T-helper 2 cell (primary cell): ENCODE measurements at regions not wholly inside any gene's neighbourhood (a gene's known extent, or its start where the extent isn't known, plus 50 kb on each side); places are given as distances from the start of the nearest gene placed in this dataset.

ENCODE experiments used
- DNase-seq, 5 experiments: peaks; one replicate each; pipeline versions ENCODE4 v3.0.0 to v3.0.0-alpha.2; 2012 to 2022

DNA sequence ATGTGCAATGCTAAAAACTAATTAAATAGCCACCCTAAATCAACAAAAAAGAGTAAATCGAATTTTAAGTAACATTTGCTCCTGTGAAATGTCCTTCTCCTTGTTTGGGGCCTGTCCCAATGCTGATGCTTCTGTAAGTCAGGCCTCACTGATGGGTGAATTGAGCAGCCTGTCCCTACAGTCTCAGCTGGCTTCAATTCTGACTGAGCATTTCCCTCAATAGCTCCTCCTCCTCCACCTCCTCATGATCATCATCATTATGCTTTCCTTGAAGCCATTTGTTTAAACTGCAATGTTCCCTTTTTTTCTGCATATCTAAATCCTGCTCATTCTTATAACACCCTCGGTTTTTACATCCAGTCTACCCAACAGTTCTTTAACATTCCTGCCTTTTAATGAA is 137.2 kb upstream of the CELF4 start:
- no peak for DNase-seq

DNA sequence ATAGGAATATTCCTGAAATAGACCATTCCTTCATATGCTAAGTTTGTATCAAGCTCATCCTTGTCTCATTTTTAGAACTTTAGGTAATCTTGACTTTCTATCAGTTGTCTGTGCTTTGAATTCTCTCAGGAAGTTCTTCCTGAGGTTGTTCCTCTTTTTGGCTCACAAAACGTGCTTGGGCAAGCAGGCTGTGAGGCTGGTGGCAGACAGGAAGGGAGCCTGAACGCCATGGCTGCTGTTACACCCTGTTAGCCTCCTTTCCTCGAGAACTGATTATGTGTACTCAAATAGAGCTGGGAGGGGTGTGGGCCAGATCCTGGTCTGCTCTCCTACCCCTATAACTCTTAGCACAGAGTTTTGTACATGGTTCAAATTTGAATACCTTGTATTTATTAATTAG is 136.4 kb upstream of the CELF4 start:
- DNase-seq, result no peak

DNA sequence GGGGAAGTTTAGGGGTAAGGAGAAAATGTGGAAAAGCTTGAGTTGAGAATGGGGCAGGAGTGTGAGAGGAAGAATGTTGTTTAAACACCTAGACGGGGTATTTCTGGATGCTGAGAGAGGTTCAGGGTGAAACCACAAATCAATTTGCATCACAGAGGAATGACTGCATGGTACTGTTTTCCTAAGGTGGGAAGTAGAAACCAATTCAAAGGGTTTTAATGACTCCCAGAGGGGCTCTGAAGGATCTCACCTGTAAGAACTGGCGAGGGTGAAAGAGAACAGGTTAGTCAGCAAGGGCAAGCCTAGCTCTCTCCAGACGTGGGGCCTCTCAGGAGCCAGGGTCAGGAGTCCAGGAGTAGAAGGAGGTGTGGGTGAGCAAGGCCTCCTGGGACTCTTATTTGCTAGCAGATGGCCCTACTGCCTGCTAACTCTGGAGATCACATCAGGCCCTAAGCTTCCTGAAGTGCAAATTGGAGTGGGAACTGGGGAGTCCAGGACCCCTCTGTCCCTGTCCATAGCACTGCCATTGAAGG is 133.0 kb upstream of the CELF4 start:
- no peak for DNase-seq

DNA sequence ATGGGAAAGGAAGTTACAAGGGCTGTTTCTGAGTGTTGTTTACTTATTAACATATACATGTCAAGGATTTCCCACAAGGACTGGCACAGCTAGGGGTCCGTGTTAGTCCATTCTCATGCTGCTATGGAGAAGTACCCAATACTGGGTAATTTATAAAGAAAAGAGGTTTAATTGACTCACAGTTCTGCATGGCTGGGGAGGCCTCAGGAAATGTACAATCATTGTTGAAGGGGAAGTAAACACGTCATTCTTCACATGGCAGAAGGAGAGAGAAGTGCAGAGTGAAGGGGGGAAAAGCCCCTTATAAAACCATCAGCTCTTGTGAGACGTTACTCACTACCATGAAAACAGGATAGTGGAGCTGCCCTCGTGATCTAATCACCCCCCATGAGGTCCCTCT is 128.9 kb upstream of the CELF4 start:
- no peak for DNase-seq

DNA sequence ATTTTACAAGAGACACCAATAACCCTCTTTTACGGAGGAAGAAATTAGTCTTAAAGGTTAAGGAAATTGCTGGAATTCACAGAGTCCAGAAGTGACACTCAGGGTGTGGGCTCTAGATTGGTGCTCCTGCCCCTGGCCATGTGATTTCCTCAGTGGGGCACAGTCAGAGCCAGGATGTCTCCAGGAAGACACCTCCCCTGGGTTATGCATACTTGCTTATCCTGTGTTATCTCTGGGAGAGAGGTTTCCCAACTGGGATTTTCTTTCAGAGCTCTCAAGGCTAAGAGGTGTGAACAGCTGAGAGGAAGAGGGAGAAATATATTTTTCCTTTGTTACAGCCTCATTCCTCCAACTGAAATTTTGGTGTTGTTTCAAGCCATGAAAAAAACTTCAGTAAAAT is 125.6 kb upstream of the CELF4 start:
- no peak for DNase-seq

DNA sequence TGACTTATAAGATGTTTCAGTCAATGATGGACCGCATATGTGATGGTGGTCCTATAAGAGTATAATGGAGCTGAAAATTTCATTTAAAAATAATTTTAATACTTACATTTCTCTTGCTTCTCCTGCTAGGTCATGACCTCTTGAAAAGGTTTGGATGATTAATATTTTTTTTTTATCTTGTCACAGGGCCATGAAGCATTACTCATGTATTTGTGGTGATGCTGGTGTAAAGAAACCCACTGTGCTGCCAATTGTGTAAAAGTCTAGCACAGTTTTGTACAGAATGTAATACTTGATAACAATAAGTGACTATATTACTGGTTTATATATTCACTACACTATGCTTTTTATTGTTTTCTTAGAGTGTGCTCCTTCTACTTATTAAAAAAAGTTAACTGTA is 124.2 kb upstream of the CELF4 start:
- DNase-seq, result no peak

DNA sequence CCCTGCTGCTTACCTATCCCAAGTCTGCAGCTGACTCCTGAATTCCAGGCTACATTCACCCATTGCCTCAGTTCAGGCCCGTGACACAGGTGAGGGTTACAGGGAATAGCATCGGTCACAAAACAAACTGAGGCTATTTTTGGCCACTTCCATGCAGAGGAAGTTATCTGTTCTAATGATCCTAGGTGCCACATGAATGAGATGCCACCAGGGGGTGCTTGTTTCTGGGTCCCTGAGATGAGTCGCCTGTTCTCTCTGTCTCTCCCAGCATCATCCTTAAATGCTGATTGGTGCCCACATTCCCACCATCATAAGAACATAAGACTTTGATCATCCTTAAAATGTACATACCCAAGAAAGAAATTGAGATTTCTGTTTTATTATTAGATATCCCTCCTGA is 119.0 kb upstream of the CELF4 start:
- no peak for DNase-seq

DNA sequence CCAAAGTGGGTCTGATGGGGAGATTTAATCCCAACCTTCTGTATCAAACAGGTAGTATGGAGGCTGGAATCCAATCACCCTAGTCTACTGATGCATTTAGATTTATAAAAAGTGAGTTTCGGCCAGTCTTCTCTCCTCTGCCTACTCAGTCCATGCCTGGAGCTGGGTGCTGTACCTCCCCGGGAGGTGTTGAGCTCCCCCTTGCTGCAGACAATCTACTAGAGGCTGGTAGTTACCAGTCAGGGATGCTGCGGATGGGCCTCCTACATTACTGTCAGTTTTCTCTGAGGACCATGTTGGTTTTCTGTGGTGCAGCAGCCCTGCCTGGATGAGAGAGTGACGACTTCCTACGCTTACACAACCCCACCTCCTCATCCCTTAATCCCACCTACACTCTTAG is 118.6 kb upstream of the CELF4 start:
- DNase-seq, result no peak

DNA sequence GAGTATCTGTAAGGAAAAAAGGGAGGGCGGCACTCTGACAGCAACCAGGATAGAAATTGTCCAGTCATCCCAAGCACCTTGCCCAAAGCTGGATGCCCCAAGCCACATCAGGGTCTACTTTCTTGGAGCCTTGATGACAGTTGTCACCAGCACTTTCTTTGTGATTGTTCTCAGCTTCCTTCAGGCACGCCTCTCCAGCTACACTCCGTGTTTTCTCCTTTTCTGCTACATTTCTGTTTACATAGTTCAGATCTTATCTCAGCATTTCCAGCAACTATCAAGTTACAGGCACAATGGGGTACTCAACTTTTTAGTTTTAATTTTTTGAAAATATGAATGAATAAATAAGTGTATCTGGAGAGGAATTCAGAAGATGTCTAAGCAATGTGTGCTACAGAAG is 115.3 kb upstream of the CELF4 start:
- no peak for DNase-seq

DNA sequence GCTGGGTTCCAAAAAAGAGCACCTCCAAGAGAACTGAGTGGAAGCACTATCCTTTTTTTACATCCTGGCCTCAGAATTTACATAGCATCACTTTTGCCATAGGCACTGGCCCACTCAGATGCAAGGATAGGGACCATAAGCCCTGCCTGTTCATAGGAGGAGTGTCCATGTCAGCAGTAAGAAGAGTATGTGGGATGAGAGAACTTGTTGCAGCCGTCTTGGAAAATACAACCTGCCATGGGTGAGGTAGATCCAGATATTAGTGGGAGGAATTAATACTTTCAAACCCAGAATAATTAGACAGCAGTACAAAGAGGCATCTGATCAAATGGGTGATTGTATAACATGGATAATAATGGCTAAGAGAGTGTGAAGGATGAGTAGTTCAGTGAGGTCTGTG is 110.7 kb upstream of the CELF4 start:
- DNase-seq, result no peak

DNA sequence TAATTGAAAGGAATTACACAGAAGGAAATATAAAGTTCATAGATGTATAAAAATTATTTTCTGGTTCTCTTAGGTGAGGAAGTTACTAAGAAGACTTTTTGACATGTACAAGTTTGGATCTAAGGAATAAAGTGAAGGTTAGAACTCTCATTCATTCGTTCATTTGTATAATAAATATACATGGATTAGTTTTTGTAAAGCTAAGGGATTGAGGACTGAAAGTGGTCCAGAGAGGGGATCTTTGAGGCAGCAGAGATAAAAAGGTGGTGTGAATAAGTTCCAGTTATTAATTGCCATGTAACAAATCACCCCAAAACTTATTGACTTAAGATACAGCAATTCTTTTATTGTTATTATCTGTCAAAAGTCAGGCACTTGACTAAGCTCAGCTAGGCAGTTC is 110.1 kb upstream of the CELF4 start:
- DNase-seq, result no peak

DNA sequence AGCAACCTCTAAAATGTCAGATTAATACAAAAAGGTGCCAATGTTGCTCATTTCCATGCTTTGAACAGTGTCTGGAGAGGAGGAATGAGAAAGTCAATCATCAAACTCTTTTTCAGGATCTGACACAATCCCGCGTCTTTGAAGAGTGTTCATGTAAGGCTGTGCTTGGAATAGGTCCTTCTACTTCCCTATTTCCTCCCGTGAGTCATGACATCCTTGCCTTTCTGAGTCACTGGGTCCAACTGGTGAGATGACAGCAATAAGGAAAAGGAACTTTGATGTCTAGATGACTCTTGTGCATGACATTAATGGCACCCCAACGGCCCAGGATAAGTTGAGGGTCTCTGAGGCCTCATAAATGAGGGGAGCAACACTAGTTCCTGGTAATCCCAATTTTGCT is 109.0 kb upstream of the CELF4 start:
- no peak for DNase-seq

DNA sequence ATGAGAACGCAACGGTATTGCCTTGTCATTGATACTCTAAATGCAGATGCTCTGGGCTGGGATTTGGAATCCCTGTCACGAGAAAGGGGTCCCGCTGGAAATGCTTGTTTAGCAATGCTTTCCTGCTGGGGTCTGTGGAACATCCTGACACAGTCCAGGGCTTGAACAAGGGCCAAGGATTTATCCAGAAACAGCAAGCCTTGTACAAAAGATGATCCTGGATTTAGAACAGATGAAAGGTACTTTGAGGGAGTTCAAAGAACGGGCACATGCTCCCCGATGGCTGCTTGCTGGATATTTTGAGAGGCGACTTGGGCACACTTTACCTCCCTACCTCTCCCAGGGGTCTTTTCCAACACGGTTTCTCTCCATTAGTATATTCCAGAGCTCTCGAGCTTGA is 108.1 kb upstream of the CELF4 start:
- DNase-seq, result no peak

DNA sequence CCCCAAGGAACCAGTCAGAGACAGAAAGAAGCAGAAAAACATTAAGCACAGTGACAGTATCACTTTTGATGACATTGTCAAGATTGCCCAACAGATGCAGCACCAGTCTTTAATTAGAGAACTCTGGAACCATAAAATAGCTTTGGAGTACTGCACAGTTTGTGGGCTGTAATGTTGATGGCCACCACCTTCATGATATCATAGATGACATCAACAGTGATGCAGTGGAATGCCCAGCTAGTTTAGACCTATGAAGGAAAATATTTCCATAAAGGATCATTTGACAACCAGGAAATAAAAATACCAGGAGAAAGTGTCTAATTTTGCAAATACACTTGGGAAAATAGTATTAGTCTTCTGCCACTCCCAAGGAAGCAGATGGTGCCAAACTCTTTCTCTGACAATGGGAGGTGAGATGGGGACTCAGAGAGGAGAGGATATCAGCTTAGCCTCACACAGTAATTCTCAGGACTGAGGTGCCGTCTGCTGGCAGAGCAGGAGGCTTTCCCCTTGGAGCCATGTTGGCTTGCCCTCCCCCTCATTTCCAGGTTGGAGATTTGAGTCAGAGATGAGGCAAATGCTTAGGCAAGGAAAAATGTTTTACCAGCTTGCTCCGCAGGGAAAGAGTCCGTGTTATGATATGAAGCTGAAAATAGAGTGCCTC is 107.5 kb upstream of the CELF4 start:
- DNase-seq, result no peak

DNA sequence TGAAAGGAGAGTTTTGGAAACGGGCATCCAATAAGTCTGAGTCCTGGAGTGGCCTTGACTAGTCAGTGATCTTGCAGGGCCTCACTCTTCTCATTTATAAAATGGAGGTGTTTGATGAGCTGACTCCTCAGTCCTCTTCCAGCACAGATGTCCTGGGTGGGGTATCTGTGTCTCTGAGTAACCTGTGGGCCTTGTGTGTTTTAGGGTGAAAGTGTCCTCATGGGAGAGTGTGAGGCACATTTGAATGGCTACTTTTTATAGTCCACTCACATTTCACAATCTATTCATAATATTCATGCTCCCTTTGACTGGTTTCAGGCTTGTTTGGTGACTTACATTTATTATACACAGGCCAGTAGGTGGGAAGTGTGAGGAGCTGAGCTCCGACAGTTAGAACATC is 106.4 kb upstream of the CELF4 start:
- no peak for DNase-seq

DNA sequence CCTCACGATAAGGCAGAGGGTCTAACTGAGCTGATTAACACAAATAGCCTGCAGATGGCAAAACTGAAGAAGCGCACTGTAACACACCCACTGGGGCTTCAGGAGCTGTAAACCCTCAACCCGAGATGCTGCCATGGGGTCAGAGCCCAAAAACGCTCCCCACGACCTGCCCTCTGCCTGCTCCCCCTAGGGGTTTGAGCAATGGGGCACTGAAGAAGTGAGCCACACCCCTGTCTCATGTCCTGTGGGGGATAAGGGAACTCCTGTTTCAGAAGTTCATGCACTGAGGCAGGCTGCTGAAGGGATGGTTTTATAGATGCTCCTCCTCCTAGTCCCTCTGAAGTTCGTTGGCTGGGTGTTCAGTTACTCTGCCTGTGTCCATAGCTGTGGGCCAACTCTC is 105.9 kb upstream of the CELF4 start:
- DNase-seq, result no peak

DNA sequence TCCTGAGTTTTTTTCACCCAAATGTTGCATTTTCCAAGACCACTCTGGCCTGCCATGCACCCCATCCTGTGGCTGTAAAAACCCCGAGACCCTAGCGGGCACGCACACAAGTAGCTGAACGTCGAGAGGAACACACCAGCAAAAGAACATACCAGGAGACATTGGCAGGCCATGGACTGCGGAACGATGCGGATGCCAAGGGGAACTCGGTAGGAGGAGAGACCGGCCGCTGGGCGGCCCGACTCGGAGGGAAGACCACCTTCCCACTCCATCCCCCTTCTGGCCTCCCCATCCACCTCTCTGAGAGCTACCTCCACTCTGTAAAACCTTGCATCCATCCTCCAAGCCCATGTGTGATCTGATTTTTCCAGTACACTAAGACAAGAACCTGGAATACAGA is 105.5 kb upstream of the CELF4 start:
- DNase-seq, result no peak

DNA sequence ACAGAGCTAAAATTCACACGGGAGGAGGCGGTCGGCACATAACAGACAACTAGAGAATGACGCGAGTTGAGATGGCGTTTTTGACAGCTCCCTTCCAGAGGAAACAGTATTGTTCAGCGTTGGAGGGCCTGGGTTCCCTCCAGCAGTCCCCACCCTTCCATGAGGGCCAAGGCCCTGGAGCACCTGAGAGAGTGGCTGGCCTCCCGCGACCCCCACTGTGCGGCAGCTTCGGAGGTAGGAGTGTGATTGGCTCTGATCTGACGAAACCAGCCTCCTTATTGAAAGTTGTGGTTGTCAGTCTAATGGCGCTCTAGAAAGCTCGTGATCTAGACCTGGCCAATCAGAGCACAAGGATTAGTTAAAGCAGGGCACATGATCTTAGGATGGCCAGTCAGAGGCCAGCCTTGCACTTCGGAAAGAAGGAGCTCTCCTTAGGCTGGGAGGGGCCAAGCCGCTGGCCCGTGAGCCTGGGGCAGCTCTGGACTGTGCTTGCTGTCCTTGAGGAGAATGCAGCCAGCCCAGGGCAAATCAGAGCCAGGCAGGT is 104.5 kb upstream of the CELF4 start:
- DNase-seq, result no peak

DNA sequence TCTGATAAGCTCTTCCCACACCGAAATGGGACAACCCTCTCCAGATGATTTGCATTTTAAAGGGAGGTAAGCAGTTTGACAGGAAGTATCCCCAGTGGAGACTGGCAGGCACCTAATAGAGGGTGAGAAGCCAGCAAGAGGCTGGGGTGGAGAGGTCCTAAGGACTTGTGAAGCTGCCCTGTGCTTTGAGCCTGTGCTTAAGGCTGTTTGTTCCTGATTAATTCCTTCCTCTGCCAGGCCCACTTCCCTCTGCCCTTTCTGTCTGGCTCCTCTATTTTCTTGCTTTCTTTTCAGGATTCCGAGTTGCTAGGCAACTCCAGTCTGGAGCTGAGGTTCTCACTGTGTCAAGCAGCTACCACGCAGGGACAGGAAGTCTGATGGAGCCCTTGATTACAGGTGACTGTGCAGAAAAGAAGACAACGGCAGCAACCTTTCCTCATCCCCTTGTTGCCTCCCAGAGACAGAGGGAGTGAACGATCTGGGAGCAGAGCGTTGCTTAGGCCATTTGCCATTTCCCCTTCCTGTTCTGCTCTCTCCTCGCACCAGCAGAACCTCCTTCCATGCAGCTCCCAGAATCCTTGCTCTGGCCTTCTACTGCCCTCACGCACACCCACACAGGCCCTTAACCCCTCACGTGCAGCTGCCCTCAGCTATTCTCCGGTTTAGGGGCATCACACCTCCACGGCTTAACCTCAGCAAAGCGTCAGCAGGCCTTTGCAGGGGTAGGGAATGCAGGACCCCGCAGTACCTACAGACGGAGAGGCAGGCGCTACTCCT is 103.6 kb upstream of the CELF4 start:
- DNase-seq, result no peak

DNA sequence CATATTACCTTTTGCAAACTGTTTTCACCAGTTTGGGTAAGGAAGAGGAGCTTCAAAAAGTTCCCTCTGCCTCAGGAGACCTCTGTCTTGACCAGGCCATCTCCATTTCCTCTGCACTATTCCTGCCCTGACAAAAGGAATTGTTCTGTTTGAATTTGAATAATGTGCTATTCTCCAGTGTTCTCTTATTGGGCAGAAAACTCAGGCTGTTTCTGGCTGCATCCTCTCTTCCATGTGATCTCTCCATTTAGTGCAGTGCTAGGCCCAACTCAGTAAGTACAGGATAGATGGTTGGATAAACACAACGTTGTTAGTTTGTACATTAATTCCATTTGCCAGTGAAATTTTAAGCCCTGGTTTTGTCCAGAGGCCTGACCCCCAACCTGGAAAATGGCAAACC is 102.2 kb upstream of the CELF4 start:
- no peak for DNase-seq

DNA sequence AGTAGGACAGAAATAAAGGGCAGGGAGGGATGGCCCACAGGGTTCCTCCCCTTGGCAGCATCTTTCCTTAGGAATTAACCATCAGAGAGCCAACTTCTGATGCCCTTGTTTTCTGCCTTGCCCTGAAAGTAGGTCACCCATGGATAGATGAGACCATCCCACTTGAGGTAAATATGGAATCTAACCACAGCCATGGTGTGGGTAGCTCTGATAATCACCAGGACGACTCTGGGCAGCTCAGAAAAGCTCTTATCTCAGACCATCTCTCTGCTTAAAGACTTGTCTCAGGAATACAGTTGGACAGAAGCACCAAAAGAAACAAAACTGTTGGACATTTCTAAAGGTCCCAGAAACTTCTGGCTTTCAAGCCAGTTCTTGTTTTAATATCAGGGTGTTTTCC is 101.4 kb upstream of the CELF4 start:
- no peak for DNase-seq

DNA sequence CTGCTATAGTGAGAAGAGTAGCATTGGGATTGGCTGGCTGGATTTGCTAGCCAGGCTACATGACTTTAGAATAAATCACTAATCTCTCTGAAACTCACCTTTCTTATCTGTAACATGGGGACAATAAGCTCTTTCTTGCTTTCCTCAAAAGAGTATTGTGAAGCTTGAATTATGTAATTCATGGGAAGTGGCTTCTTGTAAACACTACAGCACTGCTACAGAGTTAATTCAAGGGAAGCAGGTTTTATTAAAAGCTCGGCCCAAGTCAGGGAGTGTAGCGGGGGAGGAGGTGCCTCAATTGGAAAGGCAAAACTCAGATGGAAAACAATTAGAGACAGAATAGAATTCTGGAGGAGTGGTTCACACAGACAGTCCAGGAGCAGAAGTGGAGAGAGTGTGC is 100.9 kb upstream of the CELF4 start:
- DNase-seq, result no peak

DNA sequence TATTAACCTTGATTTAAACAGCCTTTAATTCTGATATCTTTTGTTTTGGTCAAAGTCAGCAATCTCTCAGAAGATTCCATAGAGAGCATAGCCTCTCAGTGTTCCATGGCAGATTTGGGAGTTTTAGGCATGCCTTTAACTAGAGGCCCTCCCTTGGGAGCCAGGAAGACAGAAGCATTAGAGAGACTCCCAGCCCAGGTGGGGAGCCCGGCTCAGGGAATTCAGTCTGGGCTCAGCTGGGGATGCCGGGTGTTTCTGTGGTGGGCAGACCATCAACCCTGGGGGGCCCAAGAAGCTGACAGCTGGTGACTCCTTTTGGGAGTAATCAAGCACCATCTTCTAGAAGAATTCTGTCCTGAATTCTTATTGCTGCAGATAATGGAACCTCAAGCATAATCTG is 99.7 kb upstream of the CELF4 start:
- no peak for DNase-seq

DNA sequence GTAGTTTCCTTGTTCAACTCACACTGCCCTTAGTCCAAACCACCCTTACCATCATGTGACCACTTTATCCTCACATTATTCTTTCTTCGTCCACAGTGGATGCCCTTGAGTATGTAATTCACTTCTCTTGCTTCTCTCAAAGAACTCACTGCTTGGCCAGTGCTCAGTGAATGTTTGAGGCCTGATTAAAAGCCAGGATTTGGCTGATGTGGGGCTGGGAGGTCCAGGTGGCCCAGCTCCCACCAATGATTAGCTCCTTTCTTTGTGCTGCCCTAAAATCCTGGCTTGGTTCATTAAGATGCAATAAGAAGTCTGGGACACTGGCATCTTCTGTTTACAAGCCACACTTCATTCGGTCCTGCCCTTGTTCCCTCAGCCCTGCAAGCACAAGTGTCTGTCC is 97.8 kb upstream of the CELF4 start:
- no peak for DNase-seq
